Left ventricle myocardium inferior (tissue), 1 donor: ENCODE measurements at regions not wholly inside any gene's neighbourhood (a gene's known extent, or its start where the extent isn't known, plus 50 kb on each side); places are given as distances from the start of the nearest gene placed in this dataset.

Experiments used
- DNase-seq: peaks from one replicate; pipeline ENCODE4 v3.0.0-alpha.2; 2020
- H3K27ac ChIP-seq: fragments of 200-600 bp; replicated peaks from 2 replicates; pipeline ENCODE4 v1.8.0; 2021
- H3K27me3 ChIP-seq: fragments of 200-600 bp; 2 replicates; pipeline ENCODE4 v1.8.0; 2021; ENCODE audit warnings: low read depth
- H3K36me3 ChIP-seq: fragments of 200-600 bp; 2 replicates; pipeline ENCODE4 v1.8.0; 2021
- H3K4me1 ChIP-seq: fragments of 200-600 bp; 2 replicates; pipeline ENCODE4 v1.8.0; 2021
- H3K4me3 ChIP-seq: fragments of 200-600 bp; 2 replicates; pipeline ENCODE4 v1.8.0; 2021; ENCODE audit warnings: mild to moderate bottlenecking, moderate library complexity
- H3K9me3 ChIP-seq: fragments of 200-600 bp; replicated peaks from 2 replicates; pipeline ENCODE4 v1.8.0; 2021
- CTCF ChIP-seq: fragments of 200-600 bp; IDR thresholded peaks from 2 replicates; pipeline ENCODE4 v1.8.0; 2021; ENCODE audit warnings: antibody characterized with exemption, mild to moderate bottlenecking, borderline replicate concordance
- intact Hi-C: fragments of 100-400 bp; cut with micrococcal nuclease; formaldehyde crosslinking; loops from one replicate; pipeline ENCODE4 v1.11.0; 2022
- donor health status: DM: no; HTN: yes; CAD: no; lungs with severe emphysema.

GRCh38 chr4:58602731-58603359 is 1492.7 kb upstream of the IGFBP7 start:
- DNase-seq: no peak
- no peaks in the 10 kb centered on the region for H3K9me3 ChIP-seq
- H3K4me1 ChIP-seq: no peaks in the 10 kb centered on the region
- H3K36me3 ChIP-seq: no peaks in the 10 kb centered on the region
- H3K27me3 ChIP-seq: no peaks in the 10 kb centered on the region
- H3K4me3 ChIP-seq: no peak overlapping the region
- H3K27ac ChIP-seq: no peak overlapping the region
- intact Hi-C loops: no loop called here
- no peak for TF ChIP-seq CTCF

DNA sequence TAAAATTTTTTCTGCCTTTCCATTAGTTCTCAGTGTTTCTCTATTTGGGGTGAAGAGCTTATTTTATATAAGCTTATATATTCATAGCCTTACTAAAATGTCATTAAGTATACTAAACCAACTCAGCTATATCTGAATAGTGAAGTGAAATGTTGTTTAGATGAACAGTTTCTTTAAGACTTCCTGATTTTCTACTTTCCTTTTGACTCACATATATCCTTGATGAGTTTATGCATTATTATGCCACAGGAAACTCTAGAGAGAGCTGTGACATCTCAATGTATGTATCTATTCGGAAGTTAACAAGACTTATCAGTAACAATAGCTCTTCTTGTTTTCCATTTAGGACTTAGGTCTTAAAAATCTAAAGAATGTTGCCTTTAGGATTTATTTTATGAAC is 1491.8 kb upstream of the IGFBP7 start:
- Histone ChIP-seq H3K27ac (no peak overlapping the region), H3K4me1 (no peaks in the 10 kb centered on the region), H3K27me3 (no peaks in the 10 kb centered on the region), H3K36me3 (no peaks in the 10 kb centered on the region), H3K4me3 (no peak overlapping the region), H3K9me3 (no peaks in the 10 kb centered on the region)
- TF ChIP-seq CTCF: no peak
- DNase-seq: no peak
- intact Hi-C loops: no loop called here

DNA sequence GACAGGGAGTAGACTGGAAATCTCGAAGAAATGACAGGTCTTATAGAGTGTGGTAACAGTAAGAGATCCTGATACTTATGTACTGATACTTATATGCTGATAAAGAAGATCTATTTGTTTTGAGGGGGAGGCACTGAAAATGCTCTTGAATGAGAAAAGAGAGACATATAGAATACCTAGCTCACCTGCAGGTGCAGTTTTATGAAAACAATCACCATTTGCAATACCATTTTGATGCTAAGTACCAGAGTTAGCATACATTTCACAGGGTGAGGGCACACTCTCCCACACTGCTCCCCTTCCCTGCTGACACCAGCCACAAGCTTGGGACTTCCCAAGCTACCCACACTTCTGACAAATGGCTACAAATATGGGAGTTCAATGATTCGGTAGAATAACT is 1490.1 kb upstream of the IGFBP7 start:
- DNase-seq: no peak
- intact Hi-C loops: no loop called here
- TF ChIP-seq CTCF: no peak

GRCh38 chr4:58590722-58591121 is 1480.5 kb upstream of the IGFBP7 start:
- no peaks in the 10 kb centered on the region for H3K36me3 ChIP-seq
- intact Hi-C loops: no loop called here
- no peaks in the 10 kb centered on the region for H3K27me3 ChIP-seq
- peaks cover 11% of the 10 kb centered on the region for H3K9me3 ChIP-seq
- no peak for DNase-seq
- TF ChIP-seq CTCF: no peak
- H3K27ac ChIP-seq: no peak overlapping the region
- H3K4me3 ChIP-seq: no peak overlapping the region
- H3K4me1 ChIP-seq: no peaks in the 10 kb centered on the region

More for the DNA sequence above, 1490.1 kb upstream of the IGFBP7 start:
- no peak overlapping the region for H3K4me3 ChIP-seq
- no peaks in the 10 kb centered on the region for H3K36me3 ChIP-seq
- no peaks in the 10 kb centered on the region for H3K9me3 ChIP-seq
- H3K27me3 ChIP-seq: no peaks in the 10 kb centered on the region
- H3K27ac ChIP-seq: no peak overlapping the region
- no peaks in the 10 kb centered on the region for H3K4me1 ChIP-seq

- peaks cover 36% of the 10 kb centered on the region for H3K9me3 ChIP-seq
- intact Hi-C loops: no loop called here
- TF ChIP-seq CTCF: no peak
- no peaks in the 10 kb centered on the region for H3K27me3 ChIP-seq
- no peaks in the 10 kb centered on the region for H3K36me3 ChIP-seq
- no peak for DNase-seq
- H3K4me1 ChIP-seq: no peaks in the 10 kb centered on the region
- no peak overlapping the region for H3K27ac ChIP-seq
- no peak overlapping the region for H3K4me3 ChIP-seq
These were observed 1477.7 kb upstream of the IGFBP7 start for GRCh38 chr4:58587856-58588255.
